Aorta (tissue), 5 donors: ENCODE measurements at regions not wholly inside any gene's neighbourhood (a gene's known extent, or its start where the extent isn't known, plus 50 kb on each side); places are given as distances from the start of the nearest gene placed in this dataset.
A peak's percentile ranks its signal among the peaks of the same experiment; 100 is the strongest.

ENCODE experiments used
- ATAC-seq: fragments of 200-7000 bp; cut with Tn5 transposase; one replicate; pipeline ENCODE4 v1.9.1; 2022; ENCODE audit warnings: moderate library complexity; ENCODE audit not compliant: low FRiP score
- DNase-seq, 2 donors: peaks; one replicate each; pipeline ENCODE4 v3.0.0-alpha.2; 2020
- H3K27ac ChIP-seq, 2 donors: one replicate each; pipeline ENCODE4 v1.5.1; 2013; ENCODE audit warnings: low read length in 2 of 2, mild to moderate bottlenecking in 2 of 2, moderate library complexity in 2 of 2, control low read depth in 1 of 2, inconsistent platforms in 1 of 2, low read depth in 1 of 2
- H3K27me3 ChIP-seq, 2 donors: one replicate each; pipeline ENCODE4 v1.6.1; 2013; ENCODE audit warnings: control low read depth in 1 of 2, low read length in 1 of 2, mild to moderate bottlenecking in 1 of 2, moderate library complexity in 1 of 2; ENCODE audit not compliant: insufficient read depth in 2 of 2, control insufficient read depth in 1 of 2
- H3K36me3 ChIP-seq, 2 donors: one replicate each; pipeline ENCODE4 v1.6.1; 2013; ENCODE audit warnings: control low read depth in 1 of 2, low read length in 1 of 2, mild to moderate bottlenecking in 1 of 2; ENCODE audit not compliant: insufficient read depth in 2 of 2, control insufficient read depth in 1 of 2
- H3K4me1 ChIP-seq, 2 donors: one replicate each; pipeline ENCODE4 v1.6.1; 2013; ENCODE audit warnings: low read length in 2 of 2, control low read depth in 1 of 2, mild to moderate bottlenecking in 1 of 2, moderate library complexity in 1 of 2; ENCODE audit not compliant: insufficient read depth in 2 of 2, control insufficient read depth in 1 of 2
- H3K4me3 ChIP-seq, 2 donors: one replicate each; pipeline ENCODE4 v1.5.1; 2013; ENCODE audit warnings: low read length in 2 of 2, control low read depth in 1 of 2, mild to moderate bottlenecking in 1 of 2
- H3K9me3 ChIP-seq: one replicate; pipeline ENCODE4 v1.6.1; 2013; ENCODE audit warnings: mild to moderate bottlenecking, low read length; ENCODE audit not compliant: control insufficient read depth
- WGBS, 2 donors: extraction: QIAGEN DNeasy Blood & Tissue Kit; methylation state at CpG; one replicate each; pipeline ENCODE4 v1.1.7; 2013; 5-methylcytosine and 5-hydroxymethylcytosine counted together
- intact Hi-C, 2 donors: fragments of 100-400 bp; cut with DNase I; formaldehyde crosslinking; loops; one replicate each; pipeline versions ENCODE4 v1.14.2 to v1.15.0; 2022
- donor health status: healthy with polysubstance abuse.
- donor health status: Bipolar disorder and iron deficiency.
- donor health status: DM: no; HTN: no; CAD: no.
- donor health status: DM: no; HTN: no; CAD: no.
- donor health status: DM: yes; HTN: yes; CAD: no.

GRCh38 chr14:98864211-98864610 lies 407.8 kb downstream of the BCL11B start:
- intact Hi-C loops: no loop called here
- Histone ChIP-seq H3K27ac (no peak overlapping the region), H3K9me3 (no peaks in the 10 kb centered on the region), H3K4me1 (no peaks in the 10 kb centered on the region), H3K4me3 (no peak overlapping the region), H3K27me3 (no peaks in the 10 kb centered on the region), H3K36me3 (no peaks in the 10 kb centered on the region)
- WGBS, 2 donors: 91 to 96% methylated on average over 2 of the region's 2 CpGs
- ATAC-seq: no peak
- no peak for DNase-seq

GRCh38 chr14:98867146-98867545 lies 404.9 kb downstream of the BCL11B start:
- Histone ChIP-seq H3K36me3 (no peaks in the 10 kb centered on the region), H3K27me3 (no peaks in the 10 kb centered on the region), H3K9me3 (no peaks in the 10 kb centered on the region), H3K4me1 (no peaks in the 10 kb centered on the region), H3K4me3 (no peak overlapping the region), H3K27ac (no peak overlapping the region)
- DNase-seq (no peak), ATAC-seq (no peak)
- intact Hi-C loops: no loop called here
- 89 to 91% methylated on average over 6 of the region's 6 CpGs for WGBS, 2 donors

DNA sequence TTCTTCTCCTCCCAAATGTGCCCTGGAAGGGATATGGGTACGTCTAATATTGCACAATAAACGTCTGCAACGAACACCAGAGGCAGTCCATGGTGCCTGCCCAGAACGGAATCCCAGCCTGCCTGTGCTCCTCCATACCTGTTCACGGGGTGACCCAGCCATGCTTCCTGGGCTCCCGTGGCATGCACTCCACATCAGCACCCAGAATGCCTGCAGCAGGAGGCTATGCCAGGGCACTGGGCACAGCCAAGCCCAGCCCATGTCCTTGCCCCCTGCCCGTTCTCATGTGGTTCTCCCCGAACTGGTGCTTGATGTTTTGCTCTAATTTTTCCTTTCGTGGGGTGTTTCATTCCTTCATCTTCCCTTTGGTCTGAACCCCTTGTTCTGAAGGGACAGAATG lies 404.3 kb downstream of the BCL11B start:
- no peak for DNase-seq

DNA sequence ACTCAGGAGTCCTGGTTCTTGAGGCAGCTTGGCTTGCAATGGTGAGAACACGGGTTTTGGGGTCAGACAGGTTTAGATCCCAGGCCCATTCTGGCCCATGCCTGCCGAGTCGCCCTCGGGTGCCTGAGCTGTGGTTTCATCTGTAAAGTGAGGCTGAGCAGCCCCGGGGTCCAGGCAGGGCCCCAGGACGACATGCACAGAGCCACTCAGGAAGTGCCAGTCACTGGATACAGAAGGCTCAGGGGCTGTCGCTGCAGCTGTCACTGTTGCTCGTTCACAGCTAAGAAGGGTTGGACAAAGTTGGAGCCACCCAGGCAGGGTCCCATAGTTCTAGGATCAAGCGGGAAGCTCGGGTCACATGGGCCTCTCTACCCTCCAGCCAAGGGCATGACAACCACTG lies 403.1 kb downstream of the BCL11B start:
- intact Hi-C loops: no loop called here
- Histone ChIP-seq H3K36me3 (no peaks in the 10 kb centered on the region), H3K27ac (no peak overlapping the region), H3K9me3 (peaks cover 2% of the 10 kb centered on the region), H3K4me3 (no peak overlapping the region), H3K27me3 (no peaks in the 10 kb centered on the region), H3K4me1 (no peaks in the 10 kb centered on the region)
- 76 to 82% methylated on average over 10 of the region's 10 CpGs for WGBS, 2 donors
- no peak for DNase-seq
- no peak for ATAC-seq

More for the DNA sequence above, 404.3 kb downstream of the BCL11B start:
- no peak overlapping the region for H3K4me3 ChIP-seq
- no peaks in the 10 kb centered on the region for H3K4me1 ChIP-seq
- no peaks in the 10 kb centered on the region for H3K9me3 ChIP-seq
- no peaks in the 10 kb centered on the region for H3K36me3 ChIP-seq
- H3K27me3 ChIP-seq: no peaks in the 10 kb centered on the region
- 82 to 87% methylated on average over 9 of the region's 9 CpGs for WGBS, 2 donors
- H3K27ac ChIP-seq: no peak overlapping the region
- intact Hi-C loops: no loop called here
- no peak for ATAC-seq

DNA sequence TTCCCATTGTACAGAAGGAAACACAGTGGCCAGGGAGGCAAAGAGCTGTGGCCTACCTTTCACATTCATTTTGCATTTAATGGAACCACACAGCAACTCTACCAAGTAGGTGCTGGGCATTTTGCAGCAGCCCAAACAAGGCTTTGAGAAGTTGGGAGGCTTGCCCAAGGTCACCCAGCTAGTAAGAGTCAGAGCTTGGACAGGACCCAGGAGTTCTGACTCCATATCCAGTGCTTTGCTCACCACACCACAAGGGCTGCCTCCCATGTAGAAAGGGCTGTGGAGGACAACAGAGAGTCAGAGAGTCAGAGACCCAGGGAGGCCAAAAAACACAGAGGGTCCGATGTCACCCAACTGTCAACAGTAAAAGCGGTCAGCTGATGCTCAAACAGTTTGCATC lies 400.2 kb downstream of the BCL11B start:
- DNase-seq (no peak), ATAC-seq (no peak)
- Histone ChIP-seq H3K4me1 (no peaks in the 10 kb centered on the region), H3K36me3 (no peaks in the 10 kb centered on the region), H3K9me3 (peaks cover 2% of the 10 kb centered on the region), H3K27ac (no peak overlapping the region), H3K27me3 (no peaks in the 10 kb centered on the region), H3K4me3 (no peak overlapping the region)
- WGBS, 2 donors: 71 to 81% methylated on average over 2 of the region's 2 CpGs
- intact Hi-C loops: no loop called here

GRCh38 chr14:98877065-98877464 lies 394.9 kb downstream of the BCL11B start:
- ATAC-seq (no peak), DNase-seq (no peak)
- intact Hi-C loops: no loop called here
- WGBS, 2 donors: 63 to 73% methylated on average over 1 of the region's 1 CpG
- no peaks in the 10 kb centered on the region for H3K36me3 ChIP-seq
- no peaks in the 10 kb centered on the region for H3K27me3 ChIP-seq
- H3K4me1 ChIP-seq: no peaks in the 10 kb centered on the region
- peaks cover 6% of the 10 kb centered on the region for H3K9me3 ChIP-seq
- no peak overlapping the region for H3K4me3 ChIP-seq
- H3K27ac ChIP-seq: no peak overlapping the region

DNA sequence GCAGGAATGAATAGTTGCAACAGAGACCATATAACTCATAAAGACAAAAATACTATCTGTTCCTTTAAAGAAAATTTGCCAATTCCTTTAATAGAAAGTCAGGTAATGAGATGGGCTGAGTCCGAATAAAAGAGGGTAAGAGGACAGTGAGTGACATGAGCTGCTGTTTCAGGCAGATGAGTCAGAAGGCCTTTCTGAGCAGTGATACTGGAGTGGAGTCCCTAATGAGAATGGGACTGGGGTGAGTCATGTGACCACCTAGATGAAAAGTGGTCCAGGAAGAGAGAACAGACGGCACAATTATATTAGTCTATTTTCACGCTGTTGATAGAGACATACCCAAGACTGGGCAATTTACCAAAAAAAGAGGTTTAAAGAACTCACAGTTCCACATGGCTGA lies 393.7 kb downstream of the BCL11B start:
- no peaks in the 10 kb centered on the region for H3K36me3 ChIP-seq
- peaks cover 6% of the 10 kb centered on the region for H3K9me3 ChIP-seq
- no peaks in the 10 kb centered on the region for H3K27me3 ChIP-seq
- intact Hi-C loops: no loop called here
- ATAC-seq (no peak), DNase-seq (no peak)
- 73 to 85% methylated on average over 3 of the region's 3 CpGs for WGBS, 2 donors
- no peak overlapping the region for H3K27ac ChIP-seq
- no peaks in the 10 kb centered on the region for H3K4me1 ChIP-seq
- H3K4me3 ChIP-seq: no peak overlapping the region

GRCh38 chr14:98886982-98887381 lies 385.0 kb downstream of the BCL11B start:
- Histone ChIP-seq H3K4me3 (no peak overlapping the region), H3K4me1 (no peaks in the 10 kb centered on the region), H3K9me3 (peaks cover 2% of the 10 kb centered on the region), H3K27ac (no peak overlapping the region), H3K27me3 (no peaks in the 10 kb centered on the region), H3K36me3 (no peaks in the 10 kb centered on the region)
- ATAC-seq (no peak), DNase-seq (peak in 1 of 2 donors; percentile 68)
- intact Hi-C loops: no loop called here
- 83 to 86% methylated on average over 8 of the region's 8 CpGs for WGBS, 2 donors

- H3K27ac ChIP-seq: no peak overlapping the region
- peaks cover 2% of the 10 kb centered on the region for H3K9me3 ChIP-seq
- no peaks in the 10 kb centered on the region for H3K4me1 ChIP-seq
- ATAC-seq (no peak), DNase-seq (peak in 1 of 2 donors; percentile 25)
- 76 to 92% methylated on average over 3 of the region's 3 CpGs for WGBS, 2 donors
- no peaks in the 10 kb centered on the region for H3K27me3 ChIP-seq
- intact Hi-C loops: no loop called here
- no peaks in the 10 kb centered on the region for H3K36me3 ChIP-seq
- no peak overlapping the region for H3K4me3 ChIP-seq
These were observed 383.7 kb downstream of the BCL11B start for GRCh38 chr14:98888281-98888680.
